Neuronal stem cell (in vitro differentiated cells): ENCODE measurements at regions not wholly inside any gene's neighbourhood (a gene's known extent, or its start where the extent isn't known, plus 50 kb on each side); places are given as distances from the start of the nearest gene placed in this dataset.

ENCODE experiments used
- DNase-seq: peaks from one replicate; pipeline ENCODE4 v3.0.0-alpha.2; 2013; ENCODE audit warnings: low spot score
- H2AFZ ChIP-seq: one replicate; pipeline ENCODE4 v1.6.1; 2013; ENCODE audit warnings: mild to moderate bottlenecking, low read length, inconsistent platforms
- H2AK5ac ChIP-seq: 2 replicates; pipeline ENCODE4 v1.6.1; 2013; ENCODE audit warnings: low read depth, mild to moderate bottlenecking, inconsistent platforms, low read length, moderate library complexity, mixed read lengths
- H2BK120ac ChIP-seq: 2 replicates; pipeline ENCODE4 v1.6.1; 2013; ENCODE audit warnings: low read depth, mild to moderate bottlenecking, inconsistent platforms, low read length, moderate library complexity, mixed read lengths
- H2BK12ac ChIP-seq: one replicate; pipeline ENCODE4 v1.6.1; 2013; ENCODE audit warnings: low read length, inconsistent platforms
- H2BK15ac ChIP-seq: 2 replicates; pipeline ENCODE4 v1.6.1; 2013; ENCODE audit warnings: mild to moderate bottlenecking, low read length, inconsistent platforms, mixed read lengths
- H2BK5ac ChIP-seq: one replicate; pipeline ENCODE4 v1.6.1; 2013; ENCODE audit warnings: inconsistent platforms, mild to moderate bottlenecking, low read length, moderate library complexity
- H3K14ac ChIP-seq: one replicate; pipeline ENCODE4 v1.6.1; 2013; ENCODE audit warnings: low read length, inconsistent platforms
- H3K18ac ChIP-seq: 2 replicates; pipeline ENCODE4 v1.6.1; 2013; ENCODE audit warnings: low read length, inconsistent platforms
- H3K23ac ChIP-seq: 2 replicates; pipeline ENCODE4 v1.6.1; 2013; ENCODE audit warnings: low read depth, mild to moderate bottlenecking, mixed read lengths, low read length, inconsistent platforms; ENCODE audit not compliant: poor library complexity
- H3K27ac ChIP-seq: replicated peaks from 3 replicates; pipeline ENCODE4 v1.5.1; 2013; ENCODE audit warnings: low read length, inconsistent platforms
- H3K27me3 ChIP-seq, 3 experiments: 2 replicates each; pipeline ENCODE4 v1.6.1; 2013; ENCODE audit warnings: low read length in 3 of 3, mild to moderate bottlenecking in 2 of 3, inconsistent platforms in 1 of 3, low read depth in 1 of 3, mixed read lengths in 1 of 3, moderate library complexity in 1 of 3; ENCODE audit not compliant: control insufficient read depth in 3 of 3, insufficient read depth in 3 of 3
- H3K36me3 ChIP-seq, 2 donors: replicated peaks in 1 of 2; 2 replicates each; pipeline ENCODE4 v1.6.1; 2013; ENCODE audit warnings: low read length in 2 of 2; ENCODE audit not compliant: control insufficient read depth in 2 of 2, insufficient read depth in 2 of 2
- H3K4ac ChIP-seq: 2 replicates; pipeline ENCODE4 v1.6.1; 2013; ENCODE audit warnings: inconsistent platforms, mild to moderate bottlenecking, low read length, moderate library complexity
- H3K4me1 ChIP-seq, 2 donors: 1 replicate in 1 of 2; 2 replicates in 1 of 2; pipeline ENCODE4 v1.6.1; 2013; ENCODE audit warnings: low read length in 2 of 2, low read depth in 1 of 2; ENCODE audit not compliant: control insufficient read depth in 2 of 2, insufficient read depth in 1 of 2
- H3K4me2 ChIP-seq: one replicate; pipeline ENCODE4 v1.6.1; 2013; ENCODE audit warnings: mild to moderate bottlenecking, low read length, inconsistent platforms; ENCODE audit not compliant: insufficient read depth, poor library complexity, severe bottlenecking
- H3K4me3 ChIP-seq, 2 donors: 2 replicates each; pipeline ENCODE4 v1.5.1; 2013; ENCODE audit warnings: low read length in 2 of 2, mild to moderate bottlenecking in 2 of 2, inconsistent platforms in 1 of 2, moderate library complexity in 1 of 2
- H3K79me1 ChIP-seq: one replicate; pipeline ENCODE4 v1.6.1; 2013; ENCODE audit warnings: low read depth, mild to moderate bottlenecking, inconsistent platforms, low read length, moderate library complexity
- H3K9ac ChIP-seq: one replicate; pipeline ENCODE4 v1.6.1; 2013; ENCODE audit warnings: mild to moderate bottlenecking, low read depth, low read length, inconsistent platforms; ENCODE audit not compliant: poor library complexity
- H3K9me3 ChIP-seq, 2 donors: replicated peaks in 1 of 2; 2 replicates each; pipeline versions ENCODE3 to v1.6.1; 2013; ENCODE audit warnings: low read length in 2 of 2, mild to moderate bottlenecking in 2 of 2, inconsistent platforms in 1 of 2, low read depth in 1 of 2, mixed read lengths in 1 of 2, moderate library complexity in 1 of 2; ENCODE audit not compliant: control insufficient read depth in 2 of 2, insufficient read depth in 1 of 2
- H4K8ac ChIP-seq: one replicate; pipeline ENCODE4 v1.6.1; 2013; ENCODE audit warnings: low read depth, mild to moderate bottlenecking, inconsistent platforms, low read length, moderate library complexity
- H4K91ac ChIP-seq: one replicate; pipeline ENCODE4 v1.6.1; 2013; ENCODE audit warnings: low read length, low read depth, mild to moderate bottlenecking, inconsistent platforms; ENCODE audit not compliant: poor library complexity
- WGBS, 2 donors: extraction: QIAGEN DNeasy Blood & Tissue Kit; methylation state at CpG; one replicate each; pipeline ENCODE4 v1.1.7; 2013; ENCODE audit warnings: missing lambda C conversion rate in 2 of 2, mixed read lengths in 1 of 2; ENCODE audit not compliant: insufficient read length in 2 of 2, insufficient replicate concordance in 1 of 2; ENCODE audit errors: extremely low coverage in 2 of 2; 5-methylcytosine and 5-hydroxymethylcytosine counted together

- H3K4me2 ChIP-seq, result no peak overlapping the region
- H3K9me3 ChIP-seq, result no peaks in the 10 kb centered on the region
- H4K8ac ChIP-seq, result no peak overlapping the region
- H3K36me3 ChIP-seq, result no peaks in the 10 kb centered on the region
- H4K91ac ChIP-seq, result no peak overlapping the region
- no peak overlapping the region for H2BK5ac ChIP-seq
- peaks cover 0 to 3% of the 10 kb centered on the region in 2 donors for H3K4me1 ChIP-seq
- no peak overlapping the region for H2BK12ac ChIP-seq
- no peaks in the 10 kb centered on the region for H3K27me3 ChIP-seq
- no peak overlapping the region for H3K14ac ChIP-seq
- H2BK15ac ChIP-seq, result no peak overlapping the region
- no peak overlapping the region for H2AK5ac ChIP-seq
- DNase-seq, result no peak
- no peak overlapping the region for H3K4me3 ChIP-seq
- no peak overlapping the region for H3K9ac ChIP-seq
- no CpG with 5 or more reads among the region's 6 CpGs for WGBS, 2 donors
- H2AFZ ChIP-seq, result no peak overlapping the region
- H3K79me1 ChIP-seq, result no peaks in the 10 kb centered on the region
- no peak overlapping the region for H3K4ac ChIP-seq
- H3K18ac ChIP-seq, result no peak overlapping the region
- H3K27ac ChIP-seq, result no peak overlapping the region
- H2BK120ac ChIP-seq, result no peak overlapping the region
- no peak overlapping the region for H3K23ac ChIP-seq
These were observed 102.2 kb upstream of the GJB6 start for GRCh38 chr13:20334309-20334708.

GRCh38 chr13:20332361-20333096, 100.4 kb upstream of the GJB6 start:
- H3K9me3 ChIP-seq, result no peaks in the 10 kb centered on the region
- H3K27me3 ChIP-seq, result no peaks in the 10 kb centered on the region
- no peak overlapping the region for H2BK5ac ChIP-seq
- H2BK120ac ChIP-seq, result no peak overlapping the region
- H3K79me1 ChIP-seq, result no peaks in the 10 kb centered on the region
- no peak overlapping the region for H2AK5ac ChIP-seq
- no peak overlapping the region for H2BK12ac ChIP-seq
- H3K4me2 ChIP-seq, result no peak overlapping the region
- no peak overlapping the region for H2BK15ac ChIP-seq
- no peak overlapping the region for H3K9ac ChIP-seq
- no CpG with 5 or more reads among the region's 7 CpGs for WGBS, 2 donors
- no peak overlapping the region for H4K8ac ChIP-seq
- no peak overlapping the region for H3K23ac ChIP-seq
- no peak overlapping the region for H3K14ac ChIP-seq
- peaks cover 0 to 3% of the 10 kb centered on the region in 2 donors for H3K4me1 ChIP-seq
- no peak overlapping the region for H4K91ac ChIP-seq
- no peak overlapping the region for H3K4ac ChIP-seq
- H3K18ac ChIP-seq, result no peak overlapping the region
- no peak overlapping the region for H2AFZ ChIP-seq
- no peak overlapping the region for H3K4me3 ChIP-seq
- no peaks in the 10 kb centered on the region for H3K36me3 ChIP-seq
- DNase-seq, result no peak
- H3K27ac ChIP-seq, result no peak overlapping the region

- H3K4me3 ChIP-seq, result no peak overlapping the region
These were observed 99.8 kb upstream of the GJB6 start for GRCh38 chr13:20331949-20332348.

GRCh38 chr13:20331419-20331818, 99.3 kb upstream of the GJB6 start:
- Histone ChIP-seq H3K27ac (no peak overlapping the region), H3K4me2 (no peak overlapping the region), H3K4ac (no peak overlapping the region), H4K91ac (no peak overlapping the region), H4K8ac (no peak overlapping the region), H2BK120ac (no peak overlapping the region), H3K9me3 (peaks cover 0 to 4% of the 10 kb centered on the region in 2 donors), H3K14ac (no peak overlapping the region), H3K4me1 (peaks cover 0 to 3% of the 10 kb centered on the region in 2 donors), H3K9ac (no peak overlapping the region), H2AFZ (no peak overlapping the region), H2BK15ac (no peak overlapping the region), H3K18ac (no peak overlapping the region), H3K79me1 (no peaks in the 10 kb centered on the region), H3K23ac (no peak overlapping the region), H3K4me3 (no peak overlapping the region), H3K27me3 (no peaks in the 10 kb centered on the region), H2BK12ac (no peak overlapping the region), H2BK5ac (no peak overlapping the region), H2AK5ac (no peak overlapping the region), H3K36me3 (no peaks in the 10 kb centered on the region)
- DNase-seq, result no peak
- no CpG with 5 or more reads among the region's 2 CpGs for WGBS, 2 donors

More at GRCh38 chr13:20331949-20332348, 99.8 kb upstream of the GJB6 start:
- peaks cover 0 to 3% of the 10 kb centered on the region in 2 donors for H3K4me1 ChIP-seq
- no peak overlapping the region for H2AK5ac ChIP-seq
- whole genome bisulfite sequencing, 2 donors, result no CpG with 5 or more reads among the region's 7 CpGs
- no peak overlapping the region for H3K27ac ChIP-seq
- no peaks in the 10 kb centered on the region for H3K79me1 ChIP-seq
- H3K23ac ChIP-seq, result no peak overlapping the region
- no peak overlapping the region for H3K4me2 ChIP-seq
- no peak overlapping the region for H2BK12ac ChIP-seq
- no peak for DNase-seq
- H3K9ac ChIP-seq, result no peak overlapping the region
- H3K36me3 ChIP-seq, result no peaks in the 10 kb centered on the region
- no peak overlapping the region for H3K18ac ChIP-seq
- H2BK15ac ChIP-seq, result no peak overlapping the region
- no peaks in the 10 kb centered on the region for H3K27me3 ChIP-seq
- H2BK120ac ChIP-seq, result no peak overlapping the region
- H2BK5ac ChIP-seq, result no peak overlapping the region
- H3K14ac ChIP-seq, result no peak overlapping the region
- H4K91ac ChIP-seq, result no peak overlapping the region
- H3K9me3 ChIP-seq, result no peaks in the 10 kb centered on the region
- no peak overlapping the region for H2AFZ ChIP-seq
- no peak overlapping the region for H4K8ac ChIP-seq
- no peak overlapping the region for H3K4ac ChIP-seq
